SK-N-SH (cell line): ENCODE measurements at regions not wholly inside any gene's neighbourhood (a gene's known extent, or its start where the extent isn't known, plus 50 kb on each side); places are given as distances from the start of the nearest gene placed in this dataset.

Experiments used
- CTCF ChIA-PET: fragments of 300-600, 350-600 bp; formaldehyde crosslinking; extraction: SDS; loops from one replicate; lab custom pipeline; 2021; lab: Yijun Ruan, JAX
- POLR2A ChIA-PET: fragments of 350-600 bp; sonication (Branson Sonifier 250); formaldehyde crosslinking; extraction: SDS; loops from one replicate; lab custom pipeline; 2020; ENCODE audit warnings: antibody characterized with exemption, inconsistent platforms; lab: Yijun Ruan, JAX
- DNase-seq: peaks from one replicate; pipeline ENCODE4 v3.0.0; 2012
- H2AFZ ChIP-seq: fragments of 200-600 bp; sonication (generic); 2 replicates; pipeline ENCODE4 v1.8.1; 2016; ENCODE audit warnings: antibody characterized with exemption, mild to moderate bottlenecking, low read depth
- H3F3A ChIP-seq: fragments of 200-600 bp; sonication (generic); replicated peaks from 2 replicates; pipeline ENCODE3; 2016; ENCODE audit warnings: antibody characterized with exemption, mild to moderate bottlenecking; ENCODE audit not compliant: insufficient read depth
- H3K27ac ChIP-seq, 2 experiments: fragments of 200-500 bp in 1 of 2; fragments of 200-600 bp in 1 of 2; sonication (Bioruptor generic) in 1 of 2; sonication (generic), shearing (Covaris generic) in 1 of 2; 2 replicates each; pipeline versions ENCODE4 v1.5.1 to v1.6.1; 2014 to 2016; ENCODE audit warnings: low read depth in 2 of 2, inconsistent platforms in 1 of 2, low read length in 1 of 2, mild to moderate bottlenecking in 1 of 2, mixed read lengths in 1 of 2
- H3K27me3 ChIP-seq: fragments of 200-600 bp; sonication (generic), shearing (Covaris generic); 2 replicates; pipeline ENCODE4 v1.6.1; 2016; ENCODE audit warnings: mixed run types; ENCODE audit not compliant: insufficient read depth
- H3K36me3 ChIP-seq, 2 experiments: fragments of 200-500 bp in 1 of 2; fragments of 200-600 bp in 1 of 2; sonication (Bioruptor generic) in 1 of 2; sonication (generic) in 1 of 2; replicated peaks in 1 of 2; 2 replicates each; pipeline versions ENCODE3 to v1.5.1; 2014 to 2016; ENCODE audit warnings: low read length in 1 of 2, mild to moderate bottlenecking in 1 of 2; ENCODE audit not compliant: insufficient read depth in 2 of 2, control insufficient read depth in 1 of 2
- H3K4me1 ChIP-seq, 2 experiments: fragments of 200-500 bp in 1 of 2; fragments of 200-600 bp in 1 of 2; sonication (Bioruptor generic) in 1 of 2; sonication (generic), shearing (Covaris generic) in 1 of 2; 2 replicates each; pipeline versions ENCODE4 v1.5.1 to v1.6.1; 2014 to 2016; ENCODE audit warnings: low read depth in 1 of 2, low read length in 1 of 2, mixed run types in 1 of 2; ENCODE audit not compliant: insufficient read depth in 2 of 2, control insufficient read depth in 1 of 2
- H3K4me2 ChIP-seq: fragments of 200-600 bp; sonication (generic), shearing (Covaris generic); 2 replicates; pipeline ENCODE4 v1.6.1; 2017; ENCODE audit warnings: mixed run types
- H3K4me3 ChIP-seq, 2 experiments: fragments of 200-500 bp in 1 of 2; fragments of 200-600 bp in 1 of 2; sonication (Bioruptor generic) in 1 of 2; sonication (generic), shearing (Covaris generic) in 1 of 2; 2 replicates each; pipeline versions ENCODE4 v1.5.1 to v1.8.1; 2014 to 2016; ENCODE audit warnings: low read depth in 2 of 2, inconsistent platforms in 1 of 2, low read length in 1 of 2, mild to moderate bottlenecking in 1 of 2, mixed read lengths in 1 of 2, moderate library complexity in 1 of 2
- H3K79me2 ChIP-seq: fragments of 200-600 bp; sonication (generic); 2 replicates; pipeline ENCODE4 v1.8.1; 2017; ENCODE audit warnings: mild to moderate bottlenecking; ENCODE audit not compliant: insufficient read depth
- H3K9ac ChIP-seq: fragments of 200-600 bp; sonication (generic); 2 replicates; pipeline ENCODE4 v1.6.1; 2017; ENCODE audit warnings: mixed run types
- H3K9me2 ChIP-seq: fragments of 200-600 bp; sonication (generic); 2 replicates; pipeline ENCODE4 v1.6.1; 2017; ENCODE audit warnings: mixed run types
- H3K9me3 ChIP-seq: fragments of 200-600 bp; sonication (generic); 2 replicates; pipeline ENCODE4 v1.6.1; 2017; ENCODE audit warnings: mixed run types, mild to moderate bottlenecking, moderate library complexity
- H4K20me1 ChIP-seq: fragments of 200-600 bp; sonication (generic); 2 replicates; pipeline ENCODE4 v1.6.1; 2017; ENCODE audit warnings: mild to moderate bottlenecking, mixed run types; ENCODE audit not compliant: insufficient read depth
- EP300 ChIP-seq, 2 experiments: IDR thresholded peaks; 2 replicates each; pipeline versions ENCODE4 v1.4.0 to v1.6.1; 2012; ENCODE audit warnings: borderline replicate concordance in 1 of 2, low read depth in 1 of 2, low read length in 1 of 2
- EZH2phosphoT487 ChIP-seq: fragments of 200-600 bp; sonication (generic); IDR thresholded peaks from 2 replicates; pipeline ENCODE4 v1.6.1; 2017; ENCODE audit warnings: low read depth, mixed run types, mild to moderate bottlenecking, antibody characterized with exemption, moderate library complexity, borderline replicate concordance
- GATA2 ChIP-seq: sonication (generic); formaldehyde crosslinking; IDR thresholded peaks from 2 replicates; pipeline ENCODE4 v1.5.0; 2020; ENCODE audit warnings: mild to moderate bottlenecking, missing genetic modification reagents
- MEF2A ChIP-seq: IDR thresholded peaks from 2 replicates; pipeline ENCODE4 v1.4.0; 2012; ENCODE audit warnings: low read depth, borderline replicate concordance
- MXI1 ChIP-seq: IDR thresholded peaks from 2 replicates; pipeline ENCODE4 v1.6.1; 2012; ENCODE audit warnings: mild to moderate bottlenecking, low read depth, low read length, improper control_type of control experiment
- NRF1 ChIP-seq: IDR thresholded peaks from 2 replicates; pipeline ENCODE4 v1.6.1; 2012; ENCODE audit warnings: low read depth, mild to moderate bottlenecking, low read length
- RCOR1 ChIP-seq: fragments of 150-350 bp; IDR thresholded peaks from 2 replicates; pipeline ENCODE4 v1.6.1; 2017; ENCODE audit warnings: antibody characterized with exemption, low read length
- TAF1 ChIP-seq: IDR thresholded peaks from 2 replicates; pipeline ENCODE4 v1.6.1; 2012; ENCODE audit warnings: low read depth, mild to moderate bottlenecking, low read length, moderate library complexity, borderline replicate concordance
- WGBS: methylation state at CpG from one replicate; pipeline ENCODE4 v1.1.6; 2017; ENCODE audit warnings: low lambda C conversion rate; 5-methylcytosine and 5-hydroxymethylcytosine counted together
- TF ChIP-seq, protein P1 (sequence below): IDR thresholded peaks from 2 replicates; pipeline ENCODE4; 2012
- TF ChIP-seq, protein P2 (sequence below): fragments of 150-350 bp; IDR thresholded peaks from 2 replicates; pipeline ENCODE4 v1.6.1; 2016; ENCODE audit warnings: mild to moderate bottlenecking, low read depth, low read length

DNA sequence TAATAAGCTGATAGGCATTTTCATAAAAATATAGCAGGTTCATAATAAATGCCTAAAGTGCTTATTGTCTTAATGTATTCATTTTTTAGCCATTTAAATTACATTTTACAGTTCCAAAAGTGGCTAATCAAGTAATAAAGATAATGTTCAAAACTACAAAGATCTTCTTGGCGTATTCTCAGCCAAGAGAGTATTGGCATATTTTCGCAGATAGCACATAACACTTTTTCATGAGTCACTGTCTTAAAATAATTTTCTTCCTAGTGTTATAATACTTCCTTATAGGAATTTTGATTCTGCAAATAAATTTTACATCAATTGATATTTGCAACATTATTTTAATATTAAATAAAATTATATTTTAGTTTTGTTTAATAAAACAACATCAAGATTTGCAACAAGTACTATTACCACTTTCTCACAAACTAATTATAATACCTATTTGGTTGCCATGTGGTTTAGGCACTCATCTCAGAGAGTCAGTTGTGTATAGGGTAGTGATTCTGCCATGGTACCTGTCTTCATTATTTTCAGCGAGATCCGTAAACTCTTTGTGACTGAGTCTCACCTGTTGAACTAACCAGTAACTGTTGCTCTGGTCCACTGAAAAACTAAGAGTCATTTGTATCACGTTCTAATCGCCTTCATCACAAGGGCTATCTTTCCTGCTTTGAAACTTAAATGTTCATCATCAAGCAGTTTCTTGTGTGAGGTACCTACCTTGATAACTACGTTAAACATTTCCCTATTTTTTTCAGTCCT lies 152.5 kb upstream of the AKR1E2 start:
- peak overlapping the region; percentile 67; the same call in 1 of the 2 replicates for H3K4me2 ChIP-seq
- H3K79me2 ChIP-seq: peaks cover 20% of the 10 kb centered on the region

DNA sequence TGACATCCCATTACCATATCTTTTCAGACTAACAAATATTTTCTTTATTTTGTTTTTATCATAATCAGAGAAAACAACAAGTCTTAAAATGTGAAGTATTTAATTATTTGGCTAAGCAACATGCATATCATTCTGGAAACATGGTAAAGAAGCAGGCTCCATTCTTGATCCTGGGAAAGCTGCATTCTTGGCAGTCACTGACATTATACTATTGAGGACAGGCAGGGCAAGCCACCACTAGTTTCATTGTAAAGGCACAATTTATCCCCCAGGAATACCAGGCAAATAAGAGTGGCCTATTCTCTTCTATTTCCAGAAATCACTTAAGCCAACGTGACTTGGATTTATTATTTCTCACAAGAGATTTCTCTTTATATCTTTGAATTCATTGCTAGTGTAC lies 153.8 kb upstream of the AKR1E2 start:
- WGBS: 44% methylated on average over 1 of the region's 1 CpG
- peaks cover 15% of the 10 kb centered on the region; the same call in 1 of the 2 replicates for H3K9me3 ChIP-seq
- ChIA-PET CTCF (interaction anchor here (1.5 kb wide), 1 partner anchor 1474 kb away, joined by 4 read pairs; no protein-coding TSS in a partner anchor), POLR2A (no interaction called here)
- no peaks in the 10 kb centered on the region for H4K20me1 ChIP-seq
- no peak for DNase-seq
- H3K9me2 ChIP-seq: no peaks in the 10 kb centered on the region
- peak overlapping the region; percentile 86 to 93 for H3K27ac ChIP-seq
- H3K9ac ChIP-seq: peak overlapping the region; percentile 75
- H3K79me2 ChIP-seq: peaks cover 20% of the 10 kb centered on the region
- no peaks in the 10 kb centered on the region for H3K27me3 ChIP-seq
- H3F3A ChIP-seq: peaks cover 22% of the 10 kb centered on the region
- TF ChIP-seq EZH2phosphoT487: no peak
- TF ChIP-seq, protein P1, sequence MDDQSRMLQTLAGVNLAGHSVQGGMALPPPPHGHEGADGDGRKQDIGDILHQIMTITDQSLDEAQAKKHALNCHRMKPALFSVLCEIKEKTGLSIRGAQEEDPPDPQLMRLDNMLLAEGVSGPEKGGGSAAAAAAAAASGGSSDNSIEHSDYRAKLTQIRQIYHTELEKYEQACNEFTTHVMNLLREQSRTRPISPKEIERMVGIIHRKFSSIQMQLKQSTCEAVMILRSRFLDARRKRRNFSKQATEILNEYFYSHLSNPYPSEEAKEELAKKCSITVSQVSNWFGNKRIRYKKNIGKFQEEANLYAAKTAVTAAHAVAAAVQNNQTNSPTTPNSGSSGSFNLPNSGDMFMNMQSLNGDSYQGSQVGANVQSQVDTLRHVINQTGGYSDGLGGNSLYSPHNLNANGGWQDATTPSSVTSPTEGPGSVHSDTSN: no peak
- H3K4me1 ChIP-seq: peaks cover 5 to 6% of the 10 kb centered on the region in 2 experiments; a peak in 3 of 4 replicates
- H3K36me3 ChIP-seq: peaks cover 0 to 7% of the 10 kb centered on the region in 2 experiments
- peak overlapping the region; percentile 18 to 35; a peak in 2 of 4 replicates for H3K4me3 ChIP-seq
- H3K4me2 ChIP-seq: peak overlapping the region; percentile 67
- no peak overlapping the region for H2AFZ ChIP-seq

More for the DNA sequence above, 152.5 kb upstream of the AKR1E2 start:
- no peak for TF ChIP-seq TAF1
- TF ChIP-seq RCOR1: no peak
- TF ChIP-seq, protein P2, sequence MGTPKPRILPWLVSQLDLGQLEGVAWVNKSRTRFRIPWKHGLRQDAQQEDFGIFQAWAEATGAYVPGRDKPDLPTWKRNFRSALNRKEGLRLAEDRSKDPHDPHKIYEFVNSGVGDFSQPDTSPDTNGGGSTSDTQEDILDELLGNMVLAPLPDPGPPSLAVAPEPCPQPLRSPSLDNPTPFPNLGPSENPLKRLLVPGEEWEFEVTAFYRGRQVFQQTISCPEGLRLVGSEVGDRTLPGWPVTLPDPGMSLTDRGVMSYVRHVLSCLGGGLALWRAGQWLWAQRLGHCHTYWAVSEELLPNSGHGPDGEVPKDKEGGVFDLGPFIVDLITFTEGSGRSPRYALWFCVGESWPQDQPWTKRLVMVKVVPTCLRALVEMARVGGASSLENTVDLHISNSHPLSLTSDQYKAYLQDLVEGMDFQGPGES: no peak
- TF ChIP-seq EP300 (IDR thresholded peaks at IDR 0.05; ENCODE audit: borderline replicate concordance in 1 of 2, low read depth in 1 of 2, low read length in 1 of 2): no peak
- TF ChIP-seq GATA2 (CRISPR knock-in tag): no peak
- no peak for TF ChIP-seq NRF1
- TF ChIP-seq MEF2A: peak; percentile 22; the same call in 1 of the 2 replicates
- no peak for TF ChIP-seq MXI1
- Histone ChIP-seq H3K36me3 (peaks cover 0 to 6% of the 10 kb centered on the region in 2 experiments), H3F3A (peaks cover 34% of the 10 kb centered on the region), H3K9ac (peak overlapping the region; percentile 75), H3K27me3 (no peaks in the 10 kb centered on the region), H2AFZ (no peak overlapping the region; the same call in 1 of the 2 replicates), H3K4me1 (peaks cover 6 to 9% of the 10 kb centered on the region in 2 experiments; a peak in 3 of 4 replicates), H4K20me1 (no peaks in the 10 kb centered on the region), H3K9me3 (peaks cover 12% of the 10 kb centered on the region; the same call in 1 of the 2 replicates), H3K27ac (peak overlapping the region; percentile 86 to 93), H3K9me2 (no peaks in the 10 kb centered on the region), H3K4me3 (no peak overlapping the region)
- DNase-seq: no peak
- ChIA-PET CTCF (interaction anchor here (1.1 to 1.5 kb wide), 3 partner anchors 10 to 1476 kb away, joined by 3 to 5 read pairs (median 4); no protein-coding TSS in a partner anchor), POLR2A (no interaction called here)
- 85% methylated on average over 7 of the region's 7 CpGs for WGBS
